ENCODE measurements at regions not wholly inside any gene's neighbourhood (a gene's known extent, or its start where the extent isn't known, plus 50 kb on each side); places are given as distances from the start of the nearest gene placed in this dataset.
A peak's percentile ranks its signal among the peaks of the same experiment; 100 is the strongest.

GRCh38 chr9:19998823-19999455 lies 210.1 kb upstream of the SLC24A2 start:
- no peak for DNase-seq (ENCODE audit: low spot score)

DNA sequence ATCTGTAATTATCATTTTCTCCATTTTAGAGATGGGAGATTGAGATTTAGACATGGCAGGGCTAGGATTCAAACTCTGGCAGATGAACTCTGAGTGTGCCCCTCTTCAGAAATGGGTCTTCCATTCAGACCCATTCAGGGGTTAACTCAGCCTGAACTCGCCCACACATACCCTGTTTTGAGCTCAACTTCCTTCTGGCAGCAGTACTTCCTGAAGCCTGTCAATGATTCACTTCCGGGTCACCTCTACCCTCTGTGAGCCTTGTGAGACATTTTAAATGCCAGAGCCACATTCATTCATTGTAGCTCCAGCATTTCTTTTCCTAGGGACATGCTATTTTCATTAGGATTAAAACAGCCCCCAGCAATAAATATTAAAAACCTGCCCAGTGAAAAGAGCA lies 209.3 kb upstream of the SLC24A2 start:
- DNase-seq (ENCODE audit: low spot score) = no peak

DNA sequence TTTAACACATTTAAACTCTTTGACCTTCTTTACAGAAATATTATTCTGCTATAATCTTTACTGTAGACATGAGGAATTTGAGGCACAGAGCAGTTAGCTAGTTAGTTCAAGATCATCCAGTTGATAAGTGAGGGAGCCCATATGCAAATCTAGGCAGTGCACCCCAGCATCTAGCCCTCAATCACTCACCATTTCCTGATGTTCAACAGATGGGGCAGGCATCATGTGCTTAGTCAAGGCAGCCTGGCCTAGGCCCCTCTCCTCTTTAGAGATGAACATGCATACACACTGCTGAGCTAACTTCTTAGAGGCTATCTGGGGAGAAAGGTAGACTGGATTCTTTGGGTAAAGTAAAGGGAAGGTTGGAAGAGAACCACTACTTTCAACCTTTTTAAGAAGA lies 206.8 kb upstream of the SLC24A2 start:
- no peak for DNase-seq (ENCODE audit: low spot score)

DNA sequence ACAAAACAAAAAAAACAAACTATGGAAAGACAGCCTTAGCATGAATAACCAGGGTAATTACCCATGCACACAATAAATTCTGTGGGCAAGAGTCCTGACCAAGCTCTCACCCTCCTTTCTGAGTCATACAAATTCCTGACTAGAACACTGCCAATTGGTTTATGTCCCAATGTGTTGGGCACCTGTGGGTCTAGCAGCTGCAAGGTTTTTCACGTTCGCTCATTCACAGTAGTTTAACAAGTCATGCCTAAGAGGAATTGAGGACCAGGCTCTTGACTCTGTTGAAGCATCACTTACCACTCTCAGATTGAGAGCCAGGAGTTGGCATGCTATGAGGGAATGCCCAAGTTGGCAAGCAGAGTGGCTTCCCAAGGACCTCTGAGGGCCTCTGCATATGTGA lies 205.5 kb upstream of the SLC24A2 start:
- DNase-seq (ENCODE audit: low spot score) = no peak

- peak; percentile 27 for DNase-seq (ENCODE audit: low spot score)
Measured at GRCh38 chr9:19992556-19992955, 203.7 kb upstream of the SLC24A2 start.

DNA sequence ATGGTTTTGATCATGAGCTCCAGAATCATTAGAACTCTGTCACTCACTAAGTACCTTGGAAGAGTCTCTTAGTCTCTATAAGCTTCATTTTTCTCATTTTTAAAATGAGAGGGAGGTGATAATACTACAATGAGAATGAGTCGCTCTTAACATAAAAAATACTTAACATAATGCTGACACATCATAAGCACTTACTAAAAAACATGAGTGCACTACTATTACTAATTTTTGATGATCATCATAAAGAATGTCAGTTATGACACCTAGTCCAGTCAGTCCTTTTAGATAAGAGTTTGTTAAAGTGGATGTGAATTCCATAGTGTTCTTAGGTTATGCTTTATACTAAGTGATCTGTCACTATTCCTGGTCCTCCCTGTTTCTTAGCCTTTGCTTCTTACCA lies 200.4 kb upstream of the SLC24A2 start:
- DNase-seq (ENCODE audit: low spot score) = no peak

GRCh38 chr9:19988281-19988680 lies 199.4 kb upstream of the SLC24A2 start:
- no peak for DNase-seq (ENCODE audit: low spot score)

- no peak for DNase-seq (ENCODE audit: low spot score)
Measured at GRCh38 chr9:19985081-19985480, 196.2 kb upstream of the SLC24A2 start.

DNA sequence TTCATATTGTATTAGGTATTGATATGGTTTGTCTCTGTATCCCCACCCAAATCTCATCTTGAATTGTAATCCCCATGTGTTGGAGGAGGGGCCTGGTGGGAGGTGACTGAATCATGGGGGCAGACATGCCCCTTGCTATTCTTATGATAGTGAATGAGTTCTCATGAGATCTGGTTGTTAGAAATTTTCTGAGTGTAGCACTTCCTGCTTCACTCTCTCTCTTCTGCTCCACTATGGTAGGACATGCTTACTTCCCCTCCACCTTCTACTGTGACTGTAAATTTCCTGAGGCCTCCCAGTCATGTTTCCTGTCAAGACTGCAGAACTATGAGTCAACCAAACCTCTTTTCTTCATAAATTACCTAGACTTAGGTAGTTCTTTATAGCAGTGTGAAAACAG lies 187.4 kb upstream of the SLC24A2 start:
- DNase-seq (ENCODE audit: low spot score) = no peak

GRCh38 chr9:19975499-19975898 lies 186.7 kb upstream of the SLC24A2 start:
- DNase-seq (ENCODE audit: low spot score) = no peak

DNA sequence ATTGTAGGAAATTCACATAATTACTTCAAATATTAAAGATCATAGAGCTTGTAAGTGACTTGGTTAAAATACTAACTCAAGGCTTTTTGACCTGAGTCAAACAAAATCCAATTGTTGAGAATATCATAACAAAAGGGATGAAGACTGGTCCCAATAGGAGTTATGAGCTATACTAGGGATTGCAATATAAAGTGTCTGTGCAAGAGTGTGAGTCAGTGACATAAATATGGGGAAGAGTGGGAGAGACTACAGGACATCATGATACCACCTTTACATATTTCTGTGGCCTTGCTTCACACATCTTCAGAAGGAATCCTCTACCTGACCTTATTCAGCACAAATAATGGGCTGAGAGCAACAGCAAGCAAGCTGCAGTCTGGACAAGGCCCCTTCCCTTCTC lies 180.9 kb upstream of the SLC24A2 start:
- no peak for DNase-seq (ENCODE audit: low spot score)

DNA sequence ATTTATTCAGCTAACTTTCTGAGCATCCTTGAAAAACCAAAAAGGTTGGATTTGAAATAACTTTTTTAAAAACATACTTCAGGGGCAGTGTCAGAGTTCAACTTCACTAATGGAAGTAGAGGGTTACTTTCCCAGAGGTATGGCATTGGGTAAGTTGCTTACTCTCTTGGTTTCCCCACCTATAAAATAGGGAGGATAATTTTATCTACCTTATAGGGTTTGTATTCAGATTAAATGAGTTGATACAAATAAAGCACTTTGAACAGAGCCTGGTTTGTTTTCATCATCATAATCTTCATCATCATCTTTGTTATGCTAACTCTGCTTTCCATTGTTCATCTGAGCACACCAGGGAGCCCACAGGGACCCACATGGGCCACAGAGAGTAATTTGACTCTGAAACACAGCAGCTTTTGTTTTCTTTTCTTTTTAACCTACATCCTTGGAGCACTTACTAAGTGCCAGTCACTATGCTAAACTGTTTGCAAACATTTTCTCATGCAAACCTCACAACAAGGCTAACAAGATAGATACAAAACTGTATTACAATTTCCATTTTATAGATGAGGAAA lies 179.1 kb upstream of the SLC24A2 start:
- DNase-seq (ENCODE audit: low spot score) = no peak

DNA sequence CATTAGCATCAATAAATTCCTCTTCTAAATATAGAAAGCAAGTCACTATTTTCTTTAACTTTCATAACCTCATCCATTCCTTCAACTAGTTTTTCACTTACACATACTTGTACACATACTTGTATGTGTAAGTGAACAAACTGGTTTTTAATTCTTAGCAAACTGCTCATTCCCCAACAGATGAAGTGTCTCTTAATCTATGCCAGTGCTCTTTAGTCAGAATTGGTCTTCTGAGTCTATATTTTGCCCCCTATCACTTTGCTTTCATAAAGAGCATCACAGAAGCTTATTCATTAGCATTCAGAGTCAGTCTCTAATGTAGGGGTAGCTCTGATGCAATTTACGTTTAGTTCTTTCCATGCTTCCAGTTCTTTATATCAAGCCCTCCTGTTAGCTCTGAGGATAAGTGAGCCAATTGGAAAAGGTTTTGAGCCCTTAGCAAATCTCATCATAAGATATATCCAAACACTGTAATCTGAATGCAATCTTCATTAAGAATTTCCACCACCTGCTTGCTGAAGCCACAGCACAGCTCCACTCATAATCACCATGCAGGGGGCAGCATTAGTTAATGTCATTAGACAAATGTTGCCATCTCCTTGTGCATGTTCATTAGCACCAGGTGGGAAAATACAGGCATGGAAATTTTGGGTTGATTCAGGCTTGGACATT lies 178.5 kb upstream of the SLC24A2 start:
- no peak for DNase-seq (ENCODE audit: low spot score)

DNA sequence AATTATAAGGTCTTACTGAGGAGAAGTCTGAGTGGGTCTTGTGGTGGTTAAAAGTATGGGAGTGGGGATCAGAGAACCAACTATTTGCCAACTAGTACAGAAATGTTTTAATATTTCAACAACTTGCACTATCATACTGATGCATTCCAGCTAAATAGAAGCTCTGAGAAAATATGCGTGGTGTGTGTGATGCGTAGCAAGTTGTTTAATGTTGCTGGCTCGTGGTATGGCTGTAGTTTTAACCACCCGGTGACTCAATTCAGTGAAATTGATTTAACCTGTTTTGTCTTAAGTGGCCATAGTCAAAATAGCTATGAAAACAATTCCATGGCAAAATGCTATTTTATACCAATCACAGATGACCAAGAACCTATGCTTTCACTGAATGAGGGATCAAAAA lies 176.5 kb upstream of the SLC24A2 start:
- no peak for DNase-seq (ENCODE audit: low spot score)

DNA sequence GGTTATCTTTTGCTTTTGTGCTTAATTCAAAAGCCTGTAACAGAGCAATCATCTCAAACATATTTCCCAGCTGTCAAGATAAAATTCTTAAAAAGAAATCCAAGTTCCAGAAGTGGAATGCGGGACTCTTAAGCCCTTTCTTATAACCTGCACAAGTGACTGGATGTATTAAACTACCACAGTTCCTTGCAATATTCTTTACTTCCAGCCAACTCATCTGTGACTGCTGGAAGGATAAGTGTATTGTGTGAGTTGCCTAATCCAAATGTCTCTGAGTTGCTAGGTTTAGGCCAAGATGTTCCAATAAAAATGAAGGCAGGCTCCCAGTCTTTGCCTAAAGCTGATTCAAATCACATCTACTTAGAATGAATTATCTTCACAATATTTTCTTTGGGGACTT lies 159.2 kb upstream of the SLC24A2 start:
- DNase-seq (ENCODE audit: low spot score) = no peak

- no peak for DNase-seq (ENCODE audit: low spot score)
Measured at GRCh38 chr9:19946441-19947109, 157.7 kb upstream of the SLC24A2 start.

GRCh38 chr9:19941874-19942273 lies 153.0 kb upstream of the SLC24A2 start:
- DNase-seq (ENCODE audit: low spot score) = no peak

GRCh38 chr9:19940811-19941535 lies 152.1 kb upstream of the SLC24A2 start:
- DNase-seq (ENCODE audit: low spot score) = no peak

GRCh38 chr9:19939734-19940278 lies 151.0 kb upstream of the SLC24A2 start:
- DNase-seq (ENCODE audit: low spot score) = no peak

DNA sequence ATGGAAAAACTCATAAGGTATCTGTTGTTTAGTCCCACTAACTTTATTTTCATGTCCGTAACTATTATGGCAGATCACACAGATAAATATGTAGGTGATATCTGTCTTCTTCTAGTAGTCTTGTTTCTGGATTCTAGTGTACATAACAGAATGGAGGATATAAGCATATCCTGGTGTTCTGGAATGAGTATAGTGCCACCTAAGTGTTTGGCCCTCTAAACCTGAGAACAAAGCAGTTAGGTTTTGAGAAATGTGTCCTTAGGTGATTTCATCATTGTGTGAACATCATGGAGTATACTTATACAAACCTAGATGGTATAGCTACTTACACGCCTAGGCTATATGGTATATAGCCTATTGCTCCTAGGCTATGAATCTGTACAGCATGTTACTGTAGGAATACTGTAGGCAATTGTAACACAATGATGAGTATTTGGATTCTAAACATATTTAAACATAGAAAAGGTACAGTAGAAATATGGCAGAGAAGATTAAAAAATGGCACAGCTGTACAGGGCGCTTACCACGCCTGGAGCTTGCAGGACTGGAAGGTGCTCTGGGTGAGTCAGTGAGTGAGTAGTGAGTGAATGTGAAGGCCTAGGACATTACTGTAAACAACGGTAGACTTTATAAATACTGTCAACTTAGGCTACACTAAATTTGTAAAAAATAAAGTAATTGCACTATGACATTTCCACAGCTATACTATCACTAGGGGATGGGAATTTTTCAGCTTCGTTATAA lies 150.3 kb upstream of the SLC24A2 start:
- no peak for DNase-seq (ENCODE audit: low spot score)

- DNase-seq (ENCODE audit: low spot score) = no peak
Measured at GRCh38 chr9:19937121-19937520, 148.3 kb upstream of the SLC24A2 start.

GRCh38 chr9:19936598-19936997 lies 147.8 kb upstream of the SLC24A2 start:
- DNase-seq (ENCODE audit: low spot score) = no peak
